HEK293 (cell line): ENCODE measurements at regions not wholly inside any gene's neighbourhood (a gene's known extent, or its start where the extent isn't known, plus 50 kb on each side); places are given as distances from the start of the nearest gene placed in this dataset.

Experiments
- CTCF ChIA-PET: fragments of 350-600 bp; formaldehyde crosslinking; extraction: SDS; loops from one replicate; lab custom pipeline; 2021; ENCODE audit warnings: antibody characterized with exemption; lab: Yijun Ruan, JAX
- POLR2A ChIA-PET: fragments of 300-600 bp; formaldehyde crosslinking; extraction: SDS; loops from one replicate; lab custom pipeline; 2020; ENCODE audit warnings: antibody characterized with exemption, inconsistent platforms; lab: Yijun Ruan, JAX
- H3K27ac ChIP-seq: fragments of 200-500 bp; sonication (Bioruptor generic); 2 replicates; pipeline ENCODE4 v1.5.1; 2014; ENCODE audit warnings: low read depth, low read length, control low read depth, inconsistent platforms; ENCODE audit errors: extremely low read depth
- H3K36me3 ChIP-seq, 2 experiments: fragments of 200-500 bp in 1 of 2; sonication (Bioruptor generic) in 1 of 2; 1 replicate in 1 of 2; 2 replicates in 1 of 2; pipeline ENCODE4 v1.5.1; 2014 to 2017; ENCODE audit warnings: inconsistent platforms in 2 of 2, low read length in 2 of 2; ENCODE audit not compliant: control insufficient read depth in 2 of 2, insufficient read depth in 1 of 2
- H3K4me1 ChIP-seq: fragments of 200-500 bp; sonication (Bioruptor generic); 2 replicates; pipeline ENCODE4 v1.5.1; 2014; ENCODE audit warnings: mild to moderate bottlenecking, low read length, inconsistent platforms; ENCODE audit not compliant: control insufficient read depth, insufficient read depth
- H3K4me3 ChIP-seq: 2 replicates; pipeline ENCODE4 v1.5.1; 2011; ENCODE audit warnings: low read depth, mild to moderate bottlenecking, control low read depth, low read length, moderate library complexity
- H3K9me3 ChIP-seq: fragments of 200-500 bp; sonication (Bioruptor generic); 2 replicates; pipeline ENCODE4 v1.5.1; 2014; ENCODE audit warnings: low read depth, low read length, inconsistent platforms; ENCODE audit not compliant: control insufficient read depth, insufficient read depth
- FEZF1 ChIP-seq: fragments of 450-650 bp; formaldehyde crosslinking; IDR thresholded peaks from 2 replicates; pipeline ENCODE4 v1.5.1; 2016; ENCODE audit warnings: missing biosample characterization, missing genetic modification characterization
- KLF7 ChIP-seq: fragments of 450-650 bp; formaldehyde crosslinking; IDR thresholded peaks from 2 replicates; pipeline ENCODE4 v1.5.1; 2016; ENCODE audit warnings: missing biosample characterization, missing genetic modification characterization, borderline replicate concordance
- KLF9 ChIP-seq: fragments of 450-650 bp; formaldehyde crosslinking; IDR thresholded peaks from 2 replicates; pipeline ENCODE4 v1.5.1; 2016; ENCODE audit warnings: missing biosample characterization, missing genetic modification characterization, low read depth
- REST ChIP-seq: fragments of 450-650 bp; formaldehyde crosslinking; IDR thresholded peaks from 2 replicates; pipeline ENCODE4 v1.5.1; 2016; ENCODE audit warnings: missing biosample characterization, missing genetic modification characterization
- YY1 ChIP-seq: fragments of 450-650 bp; formaldehyde crosslinking; IDR thresholded peaks from 2 replicates; pipeline ENCODE4 v1.5.1; 2018; ENCODE audit warnings: missing biosample characterization, missing genetic modification characterization
- ZBTB17 ChIP-seq: fragments of 450-650 bp; formaldehyde crosslinking; IDR thresholded peaks from 2 replicates; pipeline ENCODE4 v1.5.1; 2016; ENCODE audit warnings: missing biosample characterization, missing genetic modification characterization
- ZFHX2 ChIP-seq: fragments of 450-650 bp; formaldehyde crosslinking; conservative IDR thresholded peaks from 2 replicates; pipeline ENCODE4 v1.5.1; 2016; ENCODE audit warnings: missing biosample characterization, missing genetic modification characterization
- ZNF140 ChIP-seq: fragments of 450-650 bp; formaldehyde crosslinking; IDR thresholded peaks from 2 replicates; pipeline ENCODE4 v1.5.1; 2016; ENCODE audit warnings: missing biosample characterization, missing genetic modification characterization
- ZNF18 ChIP-seq: fragments of 450-650 bp; formaldehyde crosslinking; IDR thresholded peaks from 2 replicates; pipeline ENCODE4 v1.5.1; 2016; ENCODE audit warnings: missing biosample characterization, missing genetic modification characterization
- ZNF202 ChIP-seq: fragments of 450-650 bp; formaldehyde crosslinking; IDR thresholded peaks from 2 replicates; pipeline ENCODE4 v1.5.1; 2016; ENCODE audit warnings: missing biosample characterization, missing genetic modification characterization, borderline replicate concordance
- ZNF302 ChIP-seq: fragments of 450-650 bp; formaldehyde crosslinking; IDR thresholded peaks from 2 replicates; pipeline ENCODE4 v1.5.1; 2016; ENCODE audit warnings: missing biosample characterization, missing genetic modification characterization, low read depth
- ZNF311 ChIP-seq: fragments of 450-650 bp; formaldehyde crosslinking; IDR thresholded peaks from 2 replicates; pipeline ENCODE4 v1.5.1; 2017; ENCODE audit warnings: missing biosample characterization, missing genetic modification characterization, borderline replicate concordance
- ZNF335 ChIP-seq: fragments of 450-650 bp; formaldehyde crosslinking; conservative IDR thresholded peaks from 2 replicates; pipeline ENCODE4 v1.5.1; 2016; ENCODE audit warnings: missing biosample characterization, missing genetic modification characterization
- ZNF626 ChIP-seq: fragments of 450-650 bp; sonication (Bioruptor Pico); formaldehyde crosslinking; IDR thresholded peaks from 2 replicates; pipeline ENCODE4 v1.5.1; 2018; ENCODE audit warnings: missing biosample characterization, missing genetic modification characterization, inconsistent platforms
- ZNF837 ChIP-seq: fragments of 450-650 bp; formaldehyde crosslinking; IDR thresholded peaks from 2 replicates; pipeline ENCODE4 v1.5.1; 2016; ENCODE audit warnings: missing biosample characterization, missing genetic modification characterization

- no peak for TF ChIP-seq KLF9 (tag by site-specific recombination)
- TF ChIP-seq ZFHX2 (tag by site-specific recombination), result no peak
- no peak for TF ChIP-seq ZNF202 (tag by site-specific recombination)
- Histone ChIP-seq H3K9me3 (no peaks in the 10 kb centered on the region), H3K4me3 (no peak overlapping the region), H3K27ac (no peak overlapping the region), H3K36me3 (no peaks in the 10 kb centered on the region), H3K4me1 (no peaks in the 10 kb centered on the region)
- ChIA-PET CTCF (no interaction called here), POLR2A (no interaction called here)
Measured at GRCh38 chr2:118750959-118751565, 96.4 kb downstream of the EN1 start.

GRCh38 chr2:118748245-118748885 is 99.1 kb downstream of the EN1 start:
- no peaks in the 10 kb centered on the region for H3K36me3 ChIP-seq
- TF ChIP-seq ZNF626, result no peak
- TF ChIP-seq ZNF18, result no peak
- no peak for TF ChIP-seq ZNF837
- no peak for TF ChIP-seq ZNF140
- TF ChIP-seq YY1 (tag by site-specific recombination), result no peak
- ChIA-PET POLR2A (no interaction called here), CTCF (no interaction called here)
- no peak overlapping the region for H3K27ac ChIP-seq
- H3K4me3 ChIP-seq, result no peak overlapping the region
- no peaks in the 10 kb centered on the region for H3K4me1 ChIP-seq
- H3K9me3 ChIP-seq, result no peaks in the 10 kb centered on the region

- POLR2A ChIA-PET, result no interaction called here
- TF ChIP-seq FEZF1 (tag by site-specific recombination) (no peak), ZNF311 (tag by site-specific recombination) (no peak), ZFHX2 (tag by site-specific recombination) (no peak), REST (tag by site-specific recombination) (no peak), ZNF302 (tag by site-specific recombination) (no peak), ZBTB17 (no peak), ZNF335 (no peak), KLF7 (tag by site-specific recombination) (no peak)
- TF ChIP-seq, all 188 proteins: peak for 0
- Histone ChIP-seq H3K4me3 (no peak overlapping the region), H3K27ac (no peak overlapping the region), H3K9me3 (no peaks in the 10 kb centered on the region), H3K4me1 (no peaks in the 10 kb centered on the region), H3K36me3 (no peaks in the 10 kb centered on the region)
- CTCF ChIA-PET, result interaction anchor here (0.6 kb wide), 1 partner anchor 446 kb away, joined by 3 read pairs; no protein-coding TSS in a partner anchor
Measured at GRCh38 chr2:118747637-118748036, 99.8 kb downstream of the EN1 start.
